H1 (cell line): ENCODE measurements at regions not wholly inside any gene's neighbourhood (a gene's known extent, or its start where the extent isn't known, plus 50 kb on each side); places are given as distances from the start of the nearest gene placed in this dataset.

Experiments used
- CTCF ChIA-PET: fragments of 300-600 bp; sonication (Branson Sonifier 250); formaldehyde crosslinking; loops from one replicate; lab custom pipeline; 2021; ENCODE audit not compliant: partially characterized antibody; lab: Charles Lee
- POLR2A ChIA-PET: fragments of 300-600 bp; sonication (Branson Sonifier 250); formaldehyde crosslinking; loops from one replicate; lab custom pipeline; 2021; ENCODE audit warnings: inconsistent platforms; ENCODE audit not compliant: partially characterized antibody; lab: Charles Lee
- DNase-seq, 2 experiments: peaks; one replicate each; pipeline versions ENCODE4 v3.0.0 to v3.0.0-alpha.2; 2010 to 2022; ENCODE audit warnings: low spot score in 2 of 2, low read depth in 1 of 2, mixed read lengths in 1 of 2
- FAIRE-seq: peaks from 2 replicates; lab custom pipeline; 2011; peaks lifted over from hg19 to GRCh38; lab: Jason Lieb, UNC
- H2AFZ ChIP-seq: 2 replicates; pipeline ENCODE4 v1.8.1; 2012; ENCODE audit warnings: low read length, inconsistent platforms
- H2AK5ac ChIP-seq: 2 replicates; pipeline ENCODE4 v1.6.1; 2013; ENCODE audit warnings: low read depth, low read length
- H2BK120ac ChIP-seq: replicated peaks from 2 replicates; pipeline ENCODE3; 2013; ENCODE audit warnings: low read depth, low read length, inconsistent platforms
- H2BK12ac ChIP-seq: 2 replicates; pipeline ENCODE4 v1.6.1; 2013; ENCODE audit warnings: low read depth, low read length
- H2BK15ac ChIP-seq: 2 replicates; pipeline ENCODE4 v1.6.1; 2013; ENCODE audit warnings: low read length
- H2BK20ac ChIP-seq: 2 replicates; pipeline ENCODE4 v1.6.1; 2013; ENCODE audit warnings: low read length
- H2BK5ac ChIP-seq: 2 replicates; pipeline ENCODE4 v1.6.1; 2013; ENCODE audit warnings: low read depth, low read length
- H3K14ac ChIP-seq: 2 replicates; pipeline ENCODE4 v1.6.1; 2013; ENCODE audit warnings: inconsistent platforms; ENCODE audit not compliant: insufficient read length
- H3K18ac ChIP-seq: 2 replicates; pipeline ENCODE4 v1.6.1; 2013; ENCODE audit warnings: low read length; ENCODE audit errors: extremely low read depth
- H3K23ac ChIP-seq: 2 replicates; pipeline ENCODE4 v1.6.1; 2013; ENCODE audit warnings: inconsistent platforms; ENCODE audit not compliant: insufficient read length
- H3K23me2 ChIP-seq: 2 replicates; pipeline ENCODE4 v1.6.1; 2013; ENCODE audit warnings: low read depth, low read length
- H3K27ac ChIP-seq: 2 replicates; pipeline ENCODE4 v1.6.1; 2011; ENCODE audit warnings: low read depth, low read length, inconsistent platforms
- H3K27me3 ChIP-seq, 4 experiments: replicated peaks in 1 of 4; 1 replicate in 1 of 4; 2 replicates in 3 of 4; pipeline versions ENCODE4 v1.6.1 to v1.8.1; 2011 to 2013; ENCODE audit warnings: low read length in 3 of 4, mild to moderate bottlenecking in 3 of 4, inconsistent platforms in 2 of 4, mixed read lengths in 2 of 4, moderate library complexity in 1 of 4; ENCODE audit not compliant: control insufficient read depth in 3 of 4, insufficient read depth in 3 of 4; ENCODE audit errors: extremely low read depth in 1 of 4
- H3K36me3 ChIP-seq, 4 experiments: 2 replicates each; pipeline versions ENCODE4 v1.6.1 to v1.8.1; 2011 to 2013; ENCODE audit warnings: mild to moderate bottlenecking in 4 of 4, low read length in 3 of 4, moderate library complexity in 2 of 4, control low read depth in 1 of 4, inconsistent platforms in 1 of 4; ENCODE audit not compliant: insufficient read depth in 4 of 4, control insufficient read depth in 2 of 4
- H3K4ac ChIP-seq: replicated peaks from 2 replicates; pipeline ENCODE3; 2013; ENCODE audit warnings: low read length, low read depth, mixed read lengths, inconsistent platforms; ENCODE audit not compliant: insufficient read length
- H3K4me1 ChIP-seq, 4 experiments: replicated peaks in 1 of 4; 1 replicate in 1 of 4; 2 replicates in 3 of 4; pipeline versions ENCODE4 v1.6.1 to v1.8.1; 2011 to 2013; ENCODE audit warnings: low read length in 3 of 4, inconsistent platforms in 2 of 4, mixed read lengths in 1 of 4; ENCODE audit not compliant: insufficient read depth in 4 of 4, control insufficient read depth in 3 of 4
- H3K4me2 ChIP-seq, 2 experiments: 2 replicates each; pipeline versions ENCODE4 v1.6.1 to v1.8.1; 2011 to 2013; ENCODE audit warnings: low read depth in 2 of 2, low read length in 2 of 2, control low read depth in 1 of 2, inconsistent platforms in 1 of 2, mild to moderate bottlenecking in 1 of 2; ENCODE audit not compliant: insufficient read depth in 1 of 2
- H3K4me3 ChIP-seq, 4 experiments: fragments of 200-600, 300-600 bp in 1 of 4; sonication (generic), shearing (Covaris generic), sonication (Bioruptor Twin) in 1 of 4; 2 replicates each; pipeline versions ENCODE4 v1.5.1 to v1.8.1; 2011 to 2016; ENCODE audit warnings: low read length in 4 of 4, low read depth in 3 of 4, control low read depth in 2 of 4, inconsistent platforms in 2 of 4, mild to moderate bottlenecking in 2 of 4, mixed read lengths in 1 of 4, moderate library complexity in 1 of 4; ENCODE audit not compliant: insufficient read depth in 2 of 4; ENCODE audit errors: extremely low read depth in 1 of 4
- H3K56ac ChIP-seq: replicated peaks from 2 replicates; pipeline ENCODE3; 2013; ENCODE audit warnings: low read depth, mild to moderate bottlenecking, mixed read lengths, low read length, inconsistent platforms; ENCODE audit not compliant: insufficient read length
- H3K79me1 ChIP-seq: 2 replicates; pipeline ENCODE4 v1.6.1; 2013; ENCODE audit warnings: low read depth, low read length, control low read depth
- H3K79me2 ChIP-seq, 2 experiments: 2 replicates each; pipeline versions ENCODE4 v1.6.1 to v1.8.1; 2012 to 2013; ENCODE audit warnings: low read length in 2 of 2, mild to moderate bottlenecking in 2 of 2, inconsistent platforms in 1 of 2; ENCODE audit not compliant: insufficient read depth in 2 of 2, control insufficient read depth in 1 of 2
- H3K9ac ChIP-seq, 4 experiments: replicated peaks in 1 of 4; 1 replicate in 1 of 4; 2 replicates in 3 of 4; pipeline versions ENCODE4 v1.6.1 to v1.8.1; 2011 to 2013; ENCODE audit warnings: low read depth in 3 of 4, low read length in 3 of 4, control low read depth in 2 of 4, mild to moderate bottlenecking in 2 of 4, moderate library complexity in 2 of 4, inconsistent platforms in 1 of 4; ENCODE audit errors: extremely low read depth in 1 of 4
- H3K9me3 ChIP-seq, 2 experiments: 2 replicates each; pipeline versions ENCODE4 v1.6.1 to v1.8.1; 2012 to 2013; ENCODE audit warnings: mild to moderate bottlenecking in 2 of 2, moderate library complexity in 2 of 2, control low read depth in 1 of 2, inconsistent platforms in 1 of 2, low read depth in 1 of 2, low read length in 1 of 2, mixed read lengths in 1 of 2; ENCODE audit not compliant: insufficient read depth in 2 of 2
- H4K20me1 ChIP-seq, 2 experiments: replicated peaks in 1 of 2; 2 replicates each; pipeline versions ENCODE3 to v1.8.1; 2011 to 2013; ENCODE audit warnings: inconsistent platforms in 2 of 2, low read length in 2 of 2, mild to moderate bottlenecking in 1 of 2; ENCODE audit not compliant: insufficient read depth in 2 of 2, control insufficient read depth in 1 of 2
- H4K5ac ChIP-seq: 2 replicates; pipeline ENCODE4 v1.6.1; 2013; ENCODE audit warnings: low read length, low read depth, mixed read lengths, inconsistent platforms; ENCODE audit not compliant: insufficient read length
- H4K8ac ChIP-seq: 2 replicates; pipeline ENCODE4 v1.8.0; 2013; ENCODE audit warnings: mild to moderate bottlenecking, moderate library complexity, low read length, inconsistent platforms; ENCODE audit not compliant: insufficient read depth; ENCODE audit errors: extremely low read depth
- H4K91ac ChIP-seq: replicated peaks from 2 replicates; pipeline ENCODE3; 2013; ENCODE audit warnings: low read length, mixed read lengths, inconsistent platforms; ENCODE audit not compliant: insufficient read length
- WGBS, 2 experiments: shearing (Covaris generic) in 1 of 2; methylation state at CpG; one replicate each; pipeline versions ENCODE4 v1.1.6 to v1.1.7; 2013 to 2015; ENCODE audit warnings: low lambda C conversion rate in 2 of 2, mixed read lengths in 2 of 2, inconsistent platforms in 1 of 2, low coverage in 1 of 2, missing lambda C conversion rate in 1 of 2; ENCODE audit not compliant: insufficient replicate concordance in 2 of 2, insufficient coverage in 1 of 2, insufficient read length in 1 of 2; ENCODE audit errors: extremely low coverage in 1 of 2, missing lambda C conversion rate in 1 of 2; 5-methylcytosine and 5-hydroxymethylcytosine counted together
- TF ChIP-seq, protein P1 (sequence below): fragments of 300-600 bp; sonication (generic); IDR thresholded peaks from 2 replicates; pipeline ENCODE4 v1.7.1; 2012; ENCODE audit warnings: low read length, moderate library complexity, mild to moderate bottlenecking, inconsistent platforms; ENCODE audit not compliant: insufficient replicate concordance

DNA sequence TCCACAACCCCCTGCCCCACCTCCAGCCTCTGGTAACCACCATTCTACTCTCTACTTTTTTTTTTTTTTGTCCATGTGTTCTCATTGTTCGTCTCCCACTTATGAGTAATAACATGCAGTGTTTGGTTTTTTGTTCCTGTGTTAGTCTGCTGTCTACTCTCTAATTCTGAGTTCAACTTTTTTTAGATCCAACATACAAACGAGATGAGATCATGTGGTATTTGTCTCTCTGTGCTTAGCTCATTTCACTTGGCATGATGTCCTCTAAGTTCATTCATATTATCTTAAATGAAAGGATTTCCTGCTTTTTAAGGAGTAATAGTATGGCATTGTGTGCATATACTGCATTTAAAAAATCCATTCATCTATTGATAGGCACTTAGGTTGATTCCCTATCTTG is 130.9 kb downstream of the NMUR2 start:
- Histone ChIP-seq H2BK5ac (no peak overlapping the region), H3K56ac (no peak overlapping the region), H2BK12ac (no peak overlapping the region), H4K5ac (no peak overlapping the region), H3K36me3 (no peaks in the 10 kb centered on the region), H3K79me2 (no peaks in the 10 kb centered on the region), H3K4me3 (no peak overlapping the region), H3K27me3 (no peaks in the 10 kb centered on the region), H2AK5ac (no peak overlapping the region), H3K9me3 (no peaks in the 10 kb centered on the region), H3K23ac (no peak overlapping the region), H3K9ac (no peak overlapping the region), H2BK120ac (no peak overlapping the region), H3K4ac (no peak overlapping the region), H3K4me1 (no peaks in the 10 kb centered on the region), H4K8ac (no peak overlapping the region), H3K27ac (no peak overlapping the region), H3K23me2 (no peaks in the 10 kb centered on the region), H3K79me1 (no peaks in the 10 kb centered on the region), H3K14ac (no peak overlapping the region), H2AFZ (no peak overlapping the region), H3K4me2 (no peak overlapping the region), H4K91ac (no peak overlapping the region), H3K18ac (no peak overlapping the region), H2BK20ac (no peak overlapping the region), H4K20me1 (no peaks in the 10 kb centered on the region), H2BK15ac (no peak overlapping the region)
- POLR2A ChIA-PET: no interaction called here
- WGBS, 2 experiments: 83% methylated on average over 2 of the region's 2 CpGs; no CpG with 5 or more reads in 1 of the 2 experiments
- CTCF ChIA-PET: interaction anchor here (1.3 kb wide), 1 partner anchor 449 kb away, joined by 3 read pairs; no protein-coding TSS in a partner anchor
- DNase-seq: no peak
- no peak for FAIRE-seq
- TF ChIP-seq, protein P1, sequence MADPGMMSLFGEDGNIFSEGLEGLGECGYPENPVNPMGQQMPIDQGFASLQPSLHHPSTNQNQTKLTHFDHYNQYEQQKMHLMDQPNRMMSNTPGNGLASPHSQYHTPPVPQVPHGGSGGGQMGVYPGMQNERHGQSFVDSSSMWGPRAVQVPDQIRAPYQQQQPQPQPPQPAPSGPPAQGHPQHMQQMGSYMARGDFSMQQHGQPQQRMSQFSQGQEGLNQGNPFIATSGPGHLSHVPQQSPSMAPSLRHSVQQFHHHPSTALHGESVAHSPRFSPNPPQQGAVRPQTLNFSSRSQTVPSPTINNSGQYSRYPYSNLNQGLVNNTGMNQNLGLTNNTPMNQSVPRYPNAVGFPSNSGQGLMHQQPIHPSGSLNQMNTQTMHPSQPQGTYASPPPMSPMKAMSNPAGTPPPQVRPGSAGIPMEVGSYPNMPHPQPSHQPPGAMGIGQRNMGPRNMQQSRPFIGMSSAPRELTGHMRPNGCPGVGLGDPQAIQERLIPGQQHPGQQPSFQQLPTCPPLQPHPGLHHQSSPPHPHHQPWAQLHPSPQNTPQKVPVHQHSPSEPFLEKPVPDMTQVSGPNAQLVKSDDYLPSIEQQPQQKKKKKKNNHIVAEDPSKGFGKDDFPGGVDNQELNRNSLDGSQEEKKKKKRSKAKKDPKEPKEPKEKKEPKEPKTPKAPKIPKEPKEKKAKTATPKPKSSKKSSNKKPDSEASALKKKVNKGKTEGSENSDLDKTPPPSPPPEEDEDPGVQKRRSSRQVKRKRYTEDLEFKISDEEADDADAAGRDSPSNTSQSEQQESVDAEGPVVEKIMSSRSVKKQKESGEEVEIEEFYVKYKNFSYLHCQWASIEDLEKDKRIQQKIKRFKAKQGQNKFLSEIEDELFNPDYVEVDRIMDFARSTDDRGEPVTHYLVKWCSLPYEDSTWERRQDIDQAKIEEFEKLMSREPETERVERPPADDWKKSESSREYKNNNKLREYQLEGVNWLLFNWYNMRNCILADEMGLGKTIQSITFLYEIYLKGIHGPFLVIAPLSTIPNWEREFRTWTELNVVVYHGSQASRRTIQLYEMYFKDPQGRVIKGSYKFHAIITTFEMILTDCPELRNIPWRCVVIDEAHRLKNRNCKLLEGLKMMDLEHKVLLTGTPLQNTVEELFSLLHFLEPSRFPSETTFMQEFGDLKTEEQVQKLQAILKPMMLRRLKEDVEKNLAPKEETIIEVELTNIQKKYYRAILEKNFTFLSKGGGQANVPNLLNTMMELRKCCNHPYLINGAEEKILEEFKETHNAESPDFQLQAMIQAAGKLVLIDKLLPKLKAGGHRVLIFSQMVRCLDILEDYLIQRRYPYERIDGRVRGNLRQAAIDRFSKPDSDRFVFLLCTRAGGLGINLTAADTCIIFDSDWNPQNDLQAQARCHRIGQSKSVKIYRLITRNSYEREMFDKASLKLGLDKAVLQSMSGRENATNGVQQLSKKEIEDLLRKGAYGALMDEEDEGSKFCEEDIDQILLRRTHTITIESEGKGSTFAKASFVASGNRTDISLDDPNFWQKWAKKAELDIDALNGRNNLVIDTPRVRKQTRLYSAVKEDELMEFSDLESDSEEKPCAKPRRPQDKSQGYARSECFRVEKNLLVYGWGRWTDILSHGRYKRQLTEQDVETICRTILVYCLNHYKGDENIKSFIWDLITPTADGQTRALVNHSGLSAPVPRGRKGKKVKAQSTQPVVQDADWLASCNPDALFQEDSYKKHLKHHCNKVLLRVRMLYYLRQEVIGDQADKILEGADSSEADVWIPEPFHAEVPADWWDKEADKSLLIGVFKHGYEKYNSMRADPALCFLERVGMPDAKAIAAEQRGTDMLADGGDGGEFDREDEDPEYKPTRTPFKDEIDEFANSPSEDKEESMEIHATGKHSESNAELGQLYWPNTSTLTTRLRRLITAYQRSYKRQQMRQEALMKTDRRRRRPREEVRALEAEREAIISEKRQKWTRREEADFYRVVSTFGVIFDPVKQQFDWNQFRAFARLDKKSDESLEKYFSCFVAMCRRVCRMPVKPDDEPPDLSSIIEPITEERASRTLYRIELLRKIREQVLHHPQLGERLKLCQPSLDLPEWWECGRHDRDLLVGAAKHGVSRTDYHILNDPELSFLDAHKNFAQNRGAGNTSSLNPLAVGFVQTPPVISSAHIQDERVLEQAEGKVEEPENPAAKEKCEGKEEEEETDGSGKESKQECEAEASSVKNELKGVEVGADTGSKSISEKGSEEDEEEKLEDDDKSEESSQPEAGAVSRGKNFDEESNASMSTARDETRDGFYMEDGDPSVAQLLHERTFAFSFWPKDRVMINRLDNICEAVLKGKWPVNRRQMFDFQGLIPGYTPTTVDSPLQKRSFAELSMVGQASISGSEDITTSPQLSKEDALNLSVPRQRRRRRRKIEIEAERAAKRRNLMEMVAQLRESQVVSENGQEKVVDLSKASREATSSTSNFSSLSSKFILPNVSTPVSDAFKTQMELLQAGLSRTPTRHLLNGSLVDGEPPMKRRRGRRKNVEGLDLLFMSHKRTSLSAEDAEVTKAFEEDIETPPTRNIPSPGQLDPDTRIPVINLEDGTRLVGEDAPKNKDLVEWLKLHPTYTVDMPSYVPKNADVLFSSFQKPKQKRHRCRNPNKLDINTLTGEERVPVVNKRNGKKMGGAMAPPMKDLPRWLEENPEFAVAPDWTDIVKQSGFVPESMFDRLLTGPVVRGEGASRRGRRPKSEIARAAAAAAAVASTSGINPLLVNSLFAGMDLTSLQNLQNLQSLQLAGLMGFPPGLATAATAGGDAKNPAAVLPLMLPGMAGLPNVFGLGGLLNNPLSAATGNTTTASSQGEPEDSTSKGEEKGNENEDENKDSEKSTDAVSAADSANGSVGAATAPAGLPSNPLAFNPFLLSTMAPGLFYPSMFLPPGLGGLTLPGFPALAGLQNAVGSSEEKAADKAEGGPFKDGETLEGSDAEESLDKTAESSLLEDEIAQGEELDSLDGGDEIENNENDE: no peak
